ENCODE measurements at regions not wholly inside any gene's neighbourhood (a gene's known extent, or its start where the extent isn't known, plus 50 kb on each side); places are given as distances from the start of the nearest gene placed in this dataset.

DNA sequence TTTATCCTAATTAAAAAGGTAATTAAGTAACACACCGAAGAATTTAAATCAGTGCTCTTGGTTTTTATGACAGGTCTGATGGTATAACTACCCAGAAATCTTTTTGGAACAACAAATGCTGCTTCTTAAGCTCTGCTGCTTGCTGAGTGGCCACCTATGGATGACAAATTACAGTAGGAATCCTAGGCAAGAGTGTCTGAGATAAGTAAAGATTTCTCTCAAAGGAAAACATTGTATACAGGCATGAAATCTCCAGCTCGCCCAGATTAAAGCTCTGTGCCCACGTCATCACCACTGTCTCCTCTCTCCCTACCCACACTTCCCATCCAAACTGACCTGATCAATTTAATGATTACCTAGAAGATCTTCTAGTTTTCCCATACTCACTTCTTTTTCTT lies 1083.0 kb upstream of the MAP3K7 start:
- TF ChIP-seq, protein P1, sequence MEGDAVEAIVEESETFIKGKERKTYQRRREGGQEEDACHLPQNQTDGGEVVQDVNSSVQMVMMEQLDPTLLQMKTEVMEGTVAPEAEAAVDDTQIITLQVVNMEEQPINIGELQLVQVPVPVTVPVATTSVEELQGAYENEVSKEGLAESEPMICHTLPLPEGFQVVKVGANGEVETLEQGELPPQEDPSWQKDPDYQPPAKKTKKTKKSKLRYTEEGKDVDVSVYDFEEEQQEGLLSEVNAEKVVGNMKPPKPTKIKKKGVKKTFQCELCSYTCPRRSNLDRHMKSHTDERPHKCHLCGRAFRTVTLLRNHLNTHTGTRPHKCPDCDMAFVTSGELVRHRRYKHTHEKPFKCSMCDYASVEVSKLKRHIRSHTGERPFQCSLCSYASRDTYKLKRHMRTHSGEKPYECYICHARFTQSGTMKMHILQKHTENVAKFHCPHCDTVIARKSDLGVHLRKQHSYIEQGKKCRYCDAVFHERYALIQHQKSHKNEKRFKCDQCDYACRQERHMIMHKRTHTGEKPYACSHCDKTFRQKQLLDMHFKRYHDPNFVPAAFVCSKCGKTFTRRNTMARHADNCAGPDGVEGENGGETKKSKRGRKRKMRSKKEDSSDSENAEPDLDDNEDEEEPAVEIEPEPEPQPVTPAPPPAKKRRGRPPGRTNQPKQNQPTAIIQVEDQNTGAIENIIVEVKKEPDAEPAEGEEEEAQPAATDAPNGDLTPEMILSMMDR (conservative IDR thresholded peaks at IDR 0.05 in 1 of 2, IDR thresholded peaks at IDR 0.05 in 1 of 2; ENCODE audit: extremely low read depth in 1 of 2, insufficient read depth in 1 of 2, low read depth in 1 of 2, low read length in 2 of 2) = no peak
- no peak for TF ChIP-seq EZH2 (IDR thresholded peaks at IDR 0.05; ENCODE audit: borderline replicate concordance, low read length)

Data from mammary epithelial cell (primary cell).